ENCODE measurements at regions not wholly inside any gene's neighbourhood (a gene's known extent, or its start where the extent isn't known, plus 50 kb on each side); places are given as distances from the start of the nearest gene placed in this dataset.

GRCh38 chr6:100163035-100163434, 169.0 kb upstream of the MCHR2 start:
- intact Hi-C loops (cut with DNase I), result no loop called here
- no peaks in the 10 kb centered on the region for H3K4me1 ChIP-seq
- whole genome bisulfite sequencing, result 36% methylated on average over 5 of the region's 5 CpGs
- H3K4me3 ChIP-seq, result no peak overlapping the region
- H3K27ac ChIP-seq (replicated peaks in 1 of 4), result no peak overlapping the region
- TF ChIP-seq EP300 (IDR thresholded peaks at IDR 0.05) (no peak), CTCF (IDR thresholded peaks at IDR 0.05) (no peak), POLR2A (IDR thresholded peaks at IDR 0.05; ENCODE audit: low read depth) (no peak), POLR2AphosphoS5 (IDR thresholded peaks at IDR 0.05) (no peak)
- no peak for DNase-seq (ENCODE audit: extremely low spot score)
- H3K36me3 ChIP-seq, result no peaks in the 10 kb centered on the region
- H3K9me3 ChIP-seq, result no peaks in the 10 kb centered on the region
- H3K27me3 ChIP-seq, result peaks cover 0 to 14% (median 0%) of the 10 kb centered on the region in 4 donors

- intact Hi-C loops (cut with DNase I), result no loop called here
- H3K27ac ChIP-seq (replicated peaks in 1 of 4), result no peak overlapping the region
- TF ChIP-seq POLR2A (IDR thresholded peaks at IDR 0.05; ENCODE audit: low read depth), result no peak
- TF ChIP-seq EP300 (IDR thresholded peaks at IDR 0.05), result no peak
- TF ChIP-seq POLR2AphosphoS5 (IDR thresholded peaks at IDR 0.05), result no peak
- TF ChIP-seq CTCF (IDR thresholded peaks at IDR 0.05), result no peak
- H3K4me1 ChIP-seq, result no peaks in the 10 kb centered on the region
- no peaks in the 10 kb centered on the region for H3K36me3 ChIP-seq
- DNase-seq (ENCODE audit: extremely low spot score), result no peak
- H3K4me3 ChIP-seq, result no peak overlapping the region
- no peaks in the 10 kb centered on the region for H3K9me3 ChIP-seq
- peaks cover 0 to 14% (median 0%) of the 10 kb centered on the region in 4 donors for H3K27me3 ChIP-seq
- WGBS, result 70% methylated on average over 2 of the region's 2 CpGs
Measured at GRCh38 chr6:100161782-100162365, 167.9 kb upstream of the MCHR2 start.

GRCh38 chr6:100160930-100161329, 166.9 kb upstream of the MCHR2 start:
- no peaks in the 10 kb centered on the region for H3K9me3 ChIP-seq
- H3K36me3 ChIP-seq, result no peaks in the 10 kb centered on the region
- DNase-seq (ENCODE audit: extremely low spot score), result no peak
- no peak overlapping the region for H3K4me3 ChIP-seq
- intact Hi-C loops (cut with DNase I), result no loop called here
- H3K4me1 ChIP-seq, result no peaks in the 10 kb centered on the region
- no peak for TF ChIP-seq EP300 (IDR thresholded peaks at IDR 0.05)
- TF ChIP-seq POLR2AphosphoS5 (IDR thresholded peaks at IDR 0.05), result no peak
- TF ChIP-seq CTCF (IDR thresholded peaks at IDR 0.05), result no peak
- no peak for TF ChIP-seq POLR2A (IDR thresholded peaks at IDR 0.05; ENCODE audit: low read depth)
- H3K27ac ChIP-seq (replicated peaks in 1 of 4), result no peak overlapping the region
- peaks cover 0 to 14% (median 0%) of the 10 kb centered on the region in 4 donors for H3K27me3 ChIP-seq
- 72% methylated on average over 3 of the region's 3 CpGs for WGBS

GRCh38 chr6:100155141-100155540, 161.1 kb upstream of the MCHR2 start:
- H3K36me3 ChIP-seq, result no peaks in the 10 kb centered on the region
- H3K27me3 ChIP-seq, result no peaks in the 10 kb centered on the region
- intact Hi-C loops (cut with DNase I), result no loop called here
- 45% methylated on average over 2 of the region's 2 CpGs for WGBS
- H3K9me3 ChIP-seq, result no peaks in the 10 kb centered on the region
- H3K4me1 ChIP-seq, result no peaks in the 10 kb centered on the region
- no peak overlapping the region for H3K4me3 ChIP-seq
- no peak for DNase-seq (ENCODE audit: extremely low spot score)
- H3K27ac ChIP-seq (replicated peaks in 1 of 4), result no peak overlapping the region
- TF ChIP-seq POLR2A (IDR thresholded peaks at IDR 0.05; ENCODE audit: low read depth), result no peak
- no peak for TF ChIP-seq POLR2AphosphoS5 (IDR thresholded peaks at IDR 0.05)
- TF ChIP-seq CTCF (IDR thresholded peaks at IDR 0.05), result no peak
- TF ChIP-seq EP300 (IDR thresholded peaks at IDR 0.05), result no peak

Data from esophagus muscularis mucosa (tissue), 4 donors.